ENCODE measurements at regions not wholly inside any gene's neighbourhood (a gene's known extent, or its start where the extent isn't known, plus 50 kb on each side); places are given as distances from the start of the nearest gene placed in this dataset.

GRCh38 chr9:7507566-7508270, 291.9 kb downstream of the DMAC1 start:
- Histone ChIP-seq H3K27ac (no peak overlapping the region), H3K36me3 (no peaks in the 10 kb centered on the region), H3K27me3 (no peaks in the 10 kb centered on the region), H3K9me3 (no peaks in the 10 kb centered on the region), H3K4me3 (no peak overlapping the region), H3K4me1 (no peaks in the 10 kb centered on the region)
- intact Hi-C loops (cut with DNase I), result no loop called here
- TF ChIP-seq CTCF (IDR thresholded peaks at IDR 0.05), result no peak
- DNase-seq (ENCODE audit: low spot score in 2 of 2), result no peak

- H3K9me3 ChIP-seq, result no peaks in the 10 kb centered on the region
- H3K27me3 ChIP-seq, result no peaks in the 10 kb centered on the region
- no peak for TF ChIP-seq CTCF (IDR thresholded peaks at IDR 0.05)
- DNase-seq (ENCODE audit: low spot score in 2 of 2), result no peak
- no peak overlapping the region for H3K4me3 ChIP-seq
- no peak overlapping the region for H3K27ac ChIP-seq
- intact Hi-C loops (cut with DNase I), result no loop called here
- H3K36me3 ChIP-seq, result no peaks in the 10 kb centered on the region
- no peaks in the 10 kb centered on the region for H3K4me1 ChIP-seq
Measured at GRCh38 chr9:7507026-7507425, 292.6 kb downstream of the DMAC1 start.

- Histone ChIP-seq H3K9me3 (no peaks in the 10 kb centered on the region), H3K27me3 (no peaks in the 10 kb centered on the region), H3K4me3 (no peak overlapping the region), H3K36me3 (no peaks in the 10 kb centered on the region), H3K4me1 (no peaks in the 10 kb centered on the region), H3K27ac (no peak overlapping the region)
- TF ChIP-seq CTCF (IDR thresholded peaks at IDR 0.05), result no peak
- DNase-seq (ENCODE audit: low spot score in 2 of 2), result no peak
- intact Hi-C loops (cut with DNase I), result no loop called here
Measured at GRCh38 chr9:7500521-7500920, 299.1 kb downstream of the DMAC1 start.

- Histone ChIP-seq H3K4me1 (no peaks in the 10 kb centered on the region), H3K4me3 (no peak overlapping the region), H3K27me3 (no peaks in the 10 kb centered on the region), H3K27ac (no peak overlapping the region), H3K36me3 (no peaks in the 10 kb centered on the region), H3K9me3 (no peaks in the 10 kb centered on the region)
- TF ChIP-seq CTCF (IDR thresholded peaks at IDR 0.05), result no peak
- no peak for DNase-seq (ENCODE audit: low spot score in 2 of 2)
- intact Hi-C loops (cut with DNase I), result no loop called here
Measured at GRCh38 chr9:7491641-7492040, 307.9 kb downstream of the DMAC1 start.

- intact Hi-C loops (cut with DNase I), result no loop called here
Measured at GRCh38 chr9:7490317-7491108, 309.1 kb downstream of the DMAC1 start.

More at GRCh38 chr9:7490317-7491108, 309.1 kb downstream of the DMAC1 start:
- H3K36me3 ChIP-seq, result no peaks in the 10 kb centered on the region
- DNase-seq (ENCODE audit: low spot score in 2 of 2), result no peak
- no peak for TF ChIP-seq CTCF (IDR thresholded peaks at IDR 0.05)
- H3K4me1 ChIP-seq, result no peaks in the 10 kb centered on the region
- no peaks in the 10 kb centered on the region for H3K27me3 ChIP-seq
- no peaks in the 10 kb centered on the region for H3K9me3 ChIP-seq
- H3K4me3 ChIP-seq, result no peak overlapping the region
- H3K27ac ChIP-seq, result no peak overlapping the region
